ENCODE measurements at regions not wholly inside any gene's neighbourhood (a gene's known extent, or its start where the extent isn't known, plus 50 kb on each side); places are given as distances from the start of the nearest gene placed in this dataset.

- TF ChIP-seq, protein P1, sequence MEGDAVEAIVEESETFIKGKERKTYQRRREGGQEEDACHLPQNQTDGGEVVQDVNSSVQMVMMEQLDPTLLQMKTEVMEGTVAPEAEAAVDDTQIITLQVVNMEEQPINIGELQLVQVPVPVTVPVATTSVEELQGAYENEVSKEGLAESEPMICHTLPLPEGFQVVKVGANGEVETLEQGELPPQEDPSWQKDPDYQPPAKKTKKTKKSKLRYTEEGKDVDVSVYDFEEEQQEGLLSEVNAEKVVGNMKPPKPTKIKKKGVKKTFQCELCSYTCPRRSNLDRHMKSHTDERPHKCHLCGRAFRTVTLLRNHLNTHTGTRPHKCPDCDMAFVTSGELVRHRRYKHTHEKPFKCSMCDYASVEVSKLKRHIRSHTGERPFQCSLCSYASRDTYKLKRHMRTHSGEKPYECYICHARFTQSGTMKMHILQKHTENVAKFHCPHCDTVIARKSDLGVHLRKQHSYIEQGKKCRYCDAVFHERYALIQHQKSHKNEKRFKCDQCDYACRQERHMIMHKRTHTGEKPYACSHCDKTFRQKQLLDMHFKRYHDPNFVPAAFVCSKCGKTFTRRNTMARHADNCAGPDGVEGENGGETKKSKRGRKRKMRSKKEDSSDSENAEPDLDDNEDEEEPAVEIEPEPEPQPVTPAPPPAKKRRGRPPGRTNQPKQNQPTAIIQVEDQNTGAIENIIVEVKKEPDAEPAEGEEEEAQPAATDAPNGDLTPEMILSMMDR (IDR thresholded peaks at IDR 0.05) = no peak
- DNase-seq (ENCODE audit: low spot score) = no peak
- Histone ChIP-seq H3K4me3 (peak overlapping the region; percentile 45), H3K27ac (peak overlapping the region; percentile 74 to 97)
Observed at GRCh38 chr13:33510350-33510970, 224.9 kb upstream of the STARD13 start.

- H3K27ac ChIP-seq = no peak overlapping the region
- TF ChIP-seq, protein P1 (IDR thresholded peaks at IDR 0.05) = no peak
- no peak for DNase-seq (ENCODE audit: low spot score)
- H3K4me3 ChIP-seq = no peak overlapping the region
Observed at GRCh38 chr13:33512880-33513554, 227.5 kb upstream of the STARD13 start.

DNA sequence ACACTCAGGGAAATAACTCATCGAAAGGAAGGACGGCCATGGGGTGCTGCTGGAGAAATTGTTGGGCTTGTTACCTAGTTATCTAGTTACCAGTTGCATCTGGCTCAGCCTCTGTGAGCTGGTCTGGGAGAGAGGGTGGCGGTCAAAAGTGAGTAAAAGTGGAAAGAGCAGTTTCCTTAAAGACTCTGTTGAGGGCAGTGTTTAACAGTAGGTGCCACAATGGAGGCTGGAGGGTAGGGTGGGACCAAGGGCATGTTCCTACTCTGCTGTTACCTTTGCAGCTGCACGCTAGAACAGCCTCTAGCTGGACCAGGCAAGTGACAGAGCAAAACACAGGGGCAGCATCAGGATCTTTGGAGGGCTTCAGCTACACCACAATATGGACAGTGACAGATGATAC lies 228.8 kb upstream of the STARD13 start:
- TF ChIP-seq, protein P1 (IDR thresholded peaks at IDR 0.05) = no peak
- no peak for DNase-seq (ENCODE audit: low spot score)
- Histone ChIP-seq H3K27ac (no peak overlapping the region), H3K4me3 (no peak overlapping the region)

DNA sequence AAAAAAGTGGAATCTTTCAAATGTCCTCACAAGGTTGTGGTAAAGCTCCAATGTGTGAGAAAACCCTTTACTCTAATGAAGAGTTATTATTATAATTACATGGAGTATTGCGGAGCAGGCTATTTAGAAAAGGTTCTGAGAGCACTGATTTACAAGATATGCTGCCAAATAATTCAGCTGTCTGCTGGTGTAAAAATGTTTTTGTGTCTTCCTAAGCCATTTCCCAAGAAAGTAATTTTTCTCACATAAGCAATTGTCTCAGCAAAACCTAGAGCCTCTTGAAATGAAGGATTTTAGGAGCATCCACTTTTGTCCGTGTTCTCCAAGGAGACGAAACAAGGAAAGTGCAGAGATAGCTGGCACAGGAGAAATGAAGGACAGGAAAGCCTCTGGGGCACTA lies 229.6 kb upstream of the STARD13 start:
- H3K27ac ChIP-seq = no peak overlapping the region
- H3K4me3 ChIP-seq = no peak overlapping the region
- TF ChIP-seq, protein P1 (IDR thresholded peaks at IDR 0.05) = no peak
- DNase-seq (ENCODE audit: low spot score) = no peak

- TF ChIP-seq, protein P1 (IDR thresholded peaks at IDR 0.05) = no peak
- no peak overlapping the region for H3K4me3 ChIP-seq
- no peak for DNase-seq (ENCODE audit: low spot score)
- no peak overlapping the region for H3K27ac ChIP-seq
Observed at GRCh38 chr13:33518452-33518851, 232.9 kb upstream of the STARD13 start.

- Histone ChIP-seq H3K4me3 (no peak overlapping the region), H3K27ac (peak overlapping the region in 1 of 2 donors; percentile 64)
- TF ChIP-seq, protein P1 (IDR thresholded peaks at IDR 0.05) = no peak
- DNase-seq (ENCODE audit: low spot score) = no peak
Observed at GRCh38 chr13:33519561-33520467, 234.3 kb upstream of the STARD13 start.

Data from coronary artery (tissue), 2 donors.